ENCODE measurements at regions not wholly inside any gene's neighbourhood (a gene's known extent, or its start where the extent isn't known, plus 50 kb on each side); places are given as distances from the start of the nearest gene placed in this dataset.

DNA sequence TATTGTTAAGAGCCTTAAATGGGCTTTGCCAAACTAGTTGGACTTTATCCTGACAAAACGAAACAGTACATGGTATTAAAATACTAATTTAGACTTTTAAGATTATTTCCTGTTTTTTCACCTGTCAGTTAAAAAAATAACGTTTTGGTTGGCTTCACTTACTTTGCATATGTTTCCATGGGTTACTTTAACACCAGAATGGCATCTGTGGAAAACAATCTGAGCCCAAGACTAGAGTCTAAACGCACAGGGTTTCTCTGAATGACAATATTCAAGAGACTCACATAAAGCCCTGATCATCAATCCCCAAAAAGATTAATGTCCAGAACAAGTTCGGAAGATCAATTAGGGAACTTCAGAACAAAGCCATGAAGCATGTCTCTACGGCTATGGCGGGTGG, 888.0 kb downstream of the EPHA4 start:
- TF ChIP-seq ZFX (IDR thresholded peaks at IDR 0.05; ENCODE audit: borderline replicate concordance) (no peak), CTCF (IDR thresholded peaks at IDR 0.05) (no peak)
- H3K27ac ChIP-seq, result no peak overlapping the region

DNA sequence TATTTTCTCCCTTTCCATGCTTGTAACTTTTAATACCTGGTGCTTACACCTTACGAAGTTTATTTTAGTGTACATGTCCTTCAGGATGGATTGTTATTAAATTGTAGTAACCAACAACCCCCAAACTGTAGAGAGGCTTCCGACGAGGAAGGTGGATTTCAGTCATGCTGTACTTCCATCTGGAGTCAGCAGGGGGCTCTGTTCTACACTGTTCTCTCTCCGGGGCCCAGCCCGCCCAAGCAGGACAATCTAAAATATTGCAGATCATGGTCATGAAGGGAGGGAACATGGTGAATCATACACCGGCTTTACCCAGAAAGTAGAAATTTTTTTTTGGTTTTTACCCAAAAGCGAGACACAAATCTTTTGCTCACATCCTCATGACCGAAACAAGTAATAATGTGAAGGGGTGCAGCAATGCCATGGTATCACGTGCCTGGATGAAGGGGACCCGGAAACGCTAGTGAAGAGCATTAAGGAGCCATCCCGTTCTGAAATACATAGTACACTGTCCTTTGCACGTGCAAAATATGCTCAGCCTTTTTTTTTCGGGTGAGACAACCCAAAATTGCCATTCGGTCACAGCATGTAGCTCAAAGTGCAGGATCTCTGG, 884.8 kb downstream of the EPHA4 start:
- TF ChIP-seq ZFX (IDR thresholded peaks at IDR 0.05; ENCODE audit: borderline replicate concordance), result no peak
- TF ChIP-seq CTCF (IDR thresholded peaks at IDR 0.05), result peak; percentile 87
- no peak overlapping the region for H3K27ac ChIP-seq

GRCh38 chr2:220695397-220696279, 876.5 kb downstream of the EPHA4 start:
- H3K27ac ChIP-seq, result no peak overlapping the region
- no peak for TF ChIP-seq CTCF (IDR thresholded peaks at IDR 0.05)
- no peak for TF ChIP-seq ZFX (IDR thresholded peaks at IDR 0.05; ENCODE audit: borderline replicate concordance)

GRCh38 chr2:220696280-220696669, 875.8 kb downstream of the EPHA4 start:
- no peak for TF ChIP-seq CTCF (IDR thresholded peaks at IDR 0.05)
- no peak for TF ChIP-seq ZFX (IDR thresholded peaks at IDR 0.05; ENCODE audit: borderline replicate concordance)
- no peak overlapping the region for H3K27ac ChIP-seq

GRCh38 chr2:220697011-220697410, 875.1 kb downstream of the EPHA4 start:
- no peak overlapping the region for H3K27ac ChIP-seq
- TF ChIP-seq ZFX (IDR thresholded peaks at IDR 0.05; ENCODE audit: borderline replicate concordance) (no peak), CTCF (IDR thresholded peaks at IDR 0.05) (no peak)

- no peak for TF ChIP-seq ZFX (IDR thresholded peaks at IDR 0.05; ENCODE audit: borderline replicate concordance)
- TF ChIP-seq CTCF (IDR thresholded peaks at IDR 0.05), result no peak
- H3K27ac ChIP-seq, result no peak overlapping the region
These were observed 871.0 kb downstream of the EPHA4 start for GRCh38 chr2:220701115-220701514.

GRCh38 chr2:220703279-220703678, 868.8 kb downstream of the EPHA4 start:
- H3K27ac ChIP-seq, result no peak overlapping the region
- TF ChIP-seq ZFX (IDR thresholded peaks at IDR 0.05; ENCODE audit: borderline replicate concordance) (no peak), CTCF (IDR thresholded peaks at IDR 0.05) (no peak)

Data from 22Rv1 (cell line).